Lower leg skin (tissue), 3 donors: ENCODE measurements at regions not wholly inside any gene's neighbourhood (a gene's known extent, or its start where the extent isn't known, plus 50 kb on each side); places are given as distances from the start of the nearest gene placed in this dataset.

ENCODE experiments used
- POLR2A ChIP-seq, 2 donors: fragments of 450-650 bp; IDR thresholded peaks; one replicate each; pipeline ENCODE4 v1.6.1; 2016 to 2017; ENCODE audit warnings: antibody characterized with exemption in 2 of 2, mild to moderate bottlenecking in 1 of 2, moderate library complexity in 1 of 2
- TF ChIP-seq, protein P1 (sequence below), 3 donors: fragments of 450-650 bp; IDR thresholded peaks; one replicate each; pipeline ENCODE4 v1.5.1; 2016; ENCODE audit warnings: antibody characterized with exemption in 3 of 3, mild to moderate bottlenecking in 3 of 3, moderate library complexity in 2 of 3

DNA sequence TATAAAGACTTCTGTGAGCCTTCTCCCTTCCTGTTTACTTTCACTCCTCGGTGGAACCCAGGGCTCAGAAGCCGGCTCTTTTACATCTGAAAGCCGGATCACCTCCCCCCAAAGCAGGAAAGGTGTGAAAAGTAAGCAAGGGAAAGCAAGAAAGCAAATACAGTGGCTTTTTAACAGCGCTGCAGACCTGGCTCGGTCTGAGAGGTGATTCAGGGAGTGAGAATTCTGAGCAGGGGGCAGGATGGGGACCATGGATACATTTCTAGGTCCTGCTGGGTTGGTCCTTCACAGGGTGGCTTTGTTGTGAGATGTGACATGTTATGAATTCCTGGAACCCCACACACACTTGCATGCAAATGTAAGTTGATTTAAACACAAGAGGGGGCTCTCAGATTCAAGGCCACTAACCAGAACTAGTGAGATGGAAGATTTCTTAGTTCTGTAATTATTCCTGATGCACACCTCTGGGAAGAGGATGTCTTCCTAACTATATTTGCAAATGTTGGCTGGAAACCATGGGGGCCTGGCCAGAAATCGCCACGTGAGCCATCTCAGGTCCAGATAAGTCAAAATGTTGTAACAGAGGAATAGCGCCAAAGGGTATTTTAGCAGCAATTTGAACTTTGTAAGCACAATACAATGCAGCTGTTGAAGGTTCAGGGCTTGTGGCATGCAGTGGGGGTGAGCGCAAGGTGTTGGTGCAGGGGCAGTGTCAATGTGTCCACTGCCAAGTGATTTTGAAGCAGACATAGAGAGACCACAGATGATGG lies 670.1 kb upstream of the LCORL start:
- TF ChIP-seq, protein P1, sequence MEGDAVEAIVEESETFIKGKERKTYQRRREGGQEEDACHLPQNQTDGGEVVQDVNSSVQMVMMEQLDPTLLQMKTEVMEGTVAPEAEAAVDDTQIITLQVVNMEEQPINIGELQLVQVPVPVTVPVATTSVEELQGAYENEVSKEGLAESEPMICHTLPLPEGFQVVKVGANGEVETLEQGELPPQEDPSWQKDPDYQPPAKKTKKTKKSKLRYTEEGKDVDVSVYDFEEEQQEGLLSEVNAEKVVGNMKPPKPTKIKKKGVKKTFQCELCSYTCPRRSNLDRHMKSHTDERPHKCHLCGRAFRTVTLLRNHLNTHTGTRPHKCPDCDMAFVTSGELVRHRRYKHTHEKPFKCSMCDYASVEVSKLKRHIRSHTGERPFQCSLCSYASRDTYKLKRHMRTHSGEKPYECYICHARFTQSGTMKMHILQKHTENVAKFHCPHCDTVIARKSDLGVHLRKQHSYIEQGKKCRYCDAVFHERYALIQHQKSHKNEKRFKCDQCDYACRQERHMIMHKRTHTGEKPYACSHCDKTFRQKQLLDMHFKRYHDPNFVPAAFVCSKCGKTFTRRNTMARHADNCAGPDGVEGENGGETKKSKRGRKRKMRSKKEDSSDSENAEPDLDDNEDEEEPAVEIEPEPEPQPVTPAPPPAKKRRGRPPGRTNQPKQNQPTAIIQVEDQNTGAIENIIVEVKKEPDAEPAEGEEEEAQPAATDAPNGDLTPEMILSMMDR (IDR thresholded peaks at IDR 0.05) = no peak
- no peak for TF ChIP-seq POLR2A (IDR thresholded peaks at IDR 0.05)
